GM12873 (cell line): ENCODE measurements at regions not wholly inside any gene's neighbourhood (a gene's known extent, or its start where the extent isn't known, plus 50 kb on each side); places are given as distances from the start of the nearest gene placed in this dataset.

Experiments
- CTCF ChIP-seq: IDR thresholded peaks from 2 replicates; pipeline ENCODE4 v1.5.1; 2012; ENCODE audit warnings: low read depth, mild to moderate bottlenecking, moderate library complexity, low read length, control low read depth; ENCODE audit not compliant: insufficient read depth; ENCODE audit errors: missing control alignments

- TF ChIP-seq CTCF: no peak
These were observed 283.2 kb downstream of the DMAC1 start for GRCh38 chr9:7516376-7516775.

GRCh38 chr9:7510199-7510598, 289.4 kb downstream of the DMAC1 start:
- TF ChIP-seq CTCF: no peak

DNA sequence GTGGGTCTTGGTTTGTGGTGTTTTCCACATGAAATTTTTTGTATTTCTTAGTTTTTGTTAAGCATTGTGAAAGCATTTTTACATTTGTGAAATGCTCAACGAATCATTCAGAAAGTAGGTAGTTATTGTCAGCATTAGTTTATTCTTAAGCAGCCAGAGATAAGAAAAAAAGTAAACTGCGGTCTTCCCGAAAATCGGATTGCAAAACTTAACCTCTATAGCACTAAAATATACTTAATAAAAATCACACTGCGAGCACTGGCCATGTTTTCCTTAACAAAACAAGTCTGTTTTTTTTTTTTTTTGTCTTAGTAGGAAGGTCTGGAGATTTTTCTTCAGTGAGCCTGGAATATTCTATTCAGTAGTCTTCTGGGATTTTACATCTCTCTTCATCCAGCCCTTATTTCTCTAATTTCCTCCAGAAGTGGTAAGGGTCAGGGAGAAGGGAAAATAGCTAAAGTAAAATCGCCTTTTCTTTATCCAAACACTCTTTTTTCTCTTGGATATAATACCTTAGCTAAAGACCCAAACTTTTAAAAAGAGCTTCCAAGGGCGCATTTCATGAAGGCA, 289.9 kb downstream of the DMAC1 start:
- no peak for TF ChIP-seq CTCF

- no peak for TF ChIP-seq CTCF
These were observed 291.1 kb downstream of the DMAC1 start for GRCh38 chr9:7508516-7508915.

DNA sequence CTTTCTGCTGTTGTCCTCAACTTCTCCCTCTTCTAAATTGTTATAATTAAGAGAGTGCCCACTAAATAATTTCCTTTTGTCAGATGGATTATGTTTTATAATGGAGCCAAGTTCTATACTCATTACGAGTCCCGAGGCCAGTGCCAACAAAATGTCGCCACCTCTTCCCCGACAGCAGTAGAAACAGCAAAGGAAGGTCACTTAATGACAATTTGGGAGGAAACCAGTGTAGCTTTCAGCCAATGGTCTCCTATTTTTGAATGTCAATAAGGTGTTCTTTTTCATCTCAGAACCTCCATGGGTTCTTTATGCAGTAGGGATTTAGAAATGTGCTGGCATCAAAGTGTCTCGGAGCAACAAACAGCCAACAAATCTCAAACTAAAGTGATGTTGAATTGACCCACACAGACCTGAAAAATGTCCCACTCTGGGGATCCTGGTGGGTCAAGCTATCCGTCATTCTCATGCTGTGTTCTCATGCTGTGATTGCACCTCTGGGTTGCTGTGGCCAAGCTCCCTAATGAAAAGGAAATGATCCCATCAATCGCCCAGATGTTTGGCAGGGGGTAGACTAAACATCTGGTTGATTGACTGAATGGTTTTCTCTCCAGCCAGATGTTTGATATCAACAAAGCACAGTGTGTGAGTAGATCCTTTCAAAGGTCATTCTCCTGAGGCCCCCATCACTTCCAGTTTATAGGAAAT, 291.9 kb downstream of the DMAC1 start:
- no peak for TF ChIP-seq CTCF

GRCh38 chr9:7507026-7507425, 292.6 kb downstream of the DMAC1 start:
- TF ChIP-seq CTCF: no peak

- no peak for TF ChIP-seq CTCF
These were observed 299.1 kb downstream of the DMAC1 start for GRCh38 chr9:7500521-7500920.
